ENCODE measurements at regions not wholly inside any gene's neighbourhood (a gene's known extent, or its start where the extent isn't known, plus 50 kb on each side); places are given as distances from the start of the nearest gene placed in this dataset.

GRCh38 chr3:113094337-113095221, 103.8 kb downstream of the GTPBP8 start:
- Histone ChIP-seq H4K91ac (ENCODE audit: insufficient read length, low read depth, low read length) (no peak overlapping the region), H4K5ac (ENCODE audit: insufficient read length, low read depth, low read length) (no peak overlapping the region), H4K8ac (replicated peaks; ENCODE audit: insufficient read length, low read depth, low read length) (no peak overlapping the region), H3K4me2 (ENCODE audit: insufficient read depth, insufficient read length, low read length) (no peak overlapping the region), H3K27ac (ENCODE audit: insufficient read length, low read depth, low read length) (no peak overlapping the region), H3K79me2 (ENCODE audit: insufficient read depth, low read length) (no peaks in the 10 kb centered on the region), H3K4me1 (ENCODE audit: insufficient read depth, low read length) (no peaks in the 10 kb centered on the region; the same call in 1 of the 2 replicates), H2BK20ac (ENCODE audit: low read depth, low read length, poor library complexity, severe bottlenecking) (no peak overlapping the region), H2BK5ac (ENCODE audit: insufficient read length, low read length) (no peak overlapping the region), H3K18ac (ENCODE audit: insufficient read length, low read depth, low read length) (no peak overlapping the region), H3K23me2 (ENCODE audit: insufficient read length, low read depth, low read length, poor library complexity, severe bottlenecking) (no peaks in the 10 kb centered on the region), H2BK15ac (ENCODE audit: low read depth, low read length) (no peak overlapping the region), H3K9ac (ENCODE audit: extremely low read depth, insufficient read length, low read length) (no peak overlapping the region), H3T11ph (ENCODE audit: low read length) (no peak overlapping the region), H3K79me1 (ENCODE audit: insufficient read depth, low read depth, low read length, poor library complexity, severe bottlenecking) (no peaks in the 10 kb centered on the region), H4K20me1 (ENCODE audit: control insufficient read depth, insufficient read depth, insufficient read length) (no peaks in the 10 kb centered on the region), H3K14ac (ENCODE audit: insufficient read depth, low read length) (no peak overlapping the region), H2BK12ac (ENCODE audit: insufficient read length, low read depth, low read length) (no peak overlapping the region), H2AFZ (ENCODE audit: low read length) (no peak overlapping the region), H3K9me3 (ENCODE audit: control insufficient read depth, low read depth, low read length) (no peaks in the 10 kb centered on the region), H2BK120ac (ENCODE audit: low read depth, low read length, poor library complexity, severe bottlenecking) (no peak overlapping the region), H3K27me3 (ENCODE audit: insufficient read depth, low read length) (no peaks in the 10 kb centered on the region; the same call in 1 of the 2 replicates), H3K23ac (ENCODE audit: insufficient read length, low read depth, low read length) (no peak overlapping the region), H2AK5ac (ENCODE audit: insufficient read length, low read length) (no peak overlapping the region), H3K56ac (ENCODE audit: insufficient read length, low read depth, low read length) (no peak overlapping the region), H3K4ac (ENCODE audit: low read depth, low read length) (no peak overlapping the region)
- Mint-ChIP-seq H3K36me3 (ENCODE audit: insufficient read depth in 1 of 3, low read depth in 3 of 3) (peaks cover 0 to 2% (median 0%) of the 10 kb centered on the region in 3 experiments; a peak in 1 of 7 replicates), H3K27ac (peak overlapping the region in 1 of 3 experiments; percentile 46; a peak in 2 of 7 replicates), H3K4me3 (no peak overlapping the region; a peak in 1 of 5 replicates), H3K9me3 (peaks cover 0 to 6% of the 10 kb centered on the region in 2 experiments; a peak in 2 of 5 replicates), H3K27me3 (ENCODE audit: low read depth) (no peaks in the 10 kb centered on the region), H3K4me1 (peaks cover 15 to 25% of the 10 kb centered on the region in 2 experiments)
- TF ChIP-seq CTCF (conservative IDR thresholded peaks at IDR 0.05) = no peak
- DNase-seq = no peak
- no CpG with 5 or more reads among the region's 7 CpGs for WGBS (ENCODE audit: extremely low coverage, insufficient read length, low lambda C conversion rate)
